ACHN (cell line): ENCODE measurements at regions not wholly inside any gene's neighbourhood (a gene's known extent, or its start where the extent isn't known, plus 50 kb on each side); places are given as distances from the start of the nearest gene placed in this dataset.
A peak's percentile ranks its signal among the peaks of the same experiment; 100 is the strongest.

Experiments used
- DNase-seq: peaks from one replicate; pipeline ENCODE4 v3.0.0-alpha.2; 2015
- in situ Hi-C: cut with HindIII; loops from 2 replicates; pipeline ENCODE4 v1.10.0; 2017; ENCODE audit warnings: low sequenced_read_pairs, low pct_ligation_motif_present, low pct_unique_long_range_greater_than_20kb

GRCh38 chr2:20553580-20553979 lies 97.3 kb downstream of the HS1BP3 start:
- DNase-seq: no peak
- in situ Hi-C loops: no loop called here

GRCh38 chr2:20555954-20556353 lies 94.9 kb downstream of the HS1BP3 start:
- no peak for DNase-seq
- in situ Hi-C loops: no loop called here

- DNase-seq: no peak
- in situ Hi-C loops: no loop called here
Observed at GRCh38 chr2:20556756-20557155, 94.1 kb downstream of the HS1BP3 start.

GRCh38 chr2:20557226-20557625 lies 93.7 kb downstream of the HS1BP3 start:
- no peak for DNase-seq
- in situ Hi-C loops: no loop called here

- no peak for DNase-seq
- in situ Hi-C loops: no loop called here
Observed at GRCh38 chr2:20557635-20558034, 93.3 kb downstream of the HS1BP3 start.

GRCh38 chr2:20558391-20559150 lies 92.3 kb downstream of the HS1BP3 start:
- in situ Hi-C loops: no loop called here

GRCh38 chr2:20559277-20559676 lies 91.6 kb downstream of the HS1BP3 start:
- in situ Hi-C loops: no loop called here
- DNase-seq: no peak

More at GRCh38 chr2:20558391-20559150, 92.3 kb downstream of the HS1BP3 start:
- DNase-seq: no peak

- no peak for DNase-seq
- in situ Hi-C loops: no loop called here
Observed at GRCh38 chr2:20560011-20560410, 90.9 kb downstream of the HS1BP3 start.

GRCh38 chr2:20560891-20561636 lies 89.8 kb downstream of the HS1BP3 start:
- in situ Hi-C loops: no loop called here
- DNase-seq: no peak

GRCh38 chr2:20561637-20562454 lies 89.1 kb downstream of the HS1BP3 start:
- DNase-seq: no peak
- in situ Hi-C loops: no loop called here

- DNase-seq: peak; percentile 21
- in situ Hi-C loops: no loop called here
Observed at GRCh38 chr2:20562540-20563225, 88.2 kb downstream of the HS1BP3 start.

- in situ Hi-C loops: no loop called here
- no peak for DNase-seq
Observed at GRCh38 chr2:20563251-20563650, 87.6 kb downstream of the HS1BP3 start.

- in situ Hi-C loops: no loop called here
- no peak for DNase-seq
Observed at GRCh38 chr2:20563833-20564232, 87.1 kb downstream of the HS1BP3 start.

GRCh38 chr2:20565101-20565622 lies 85.7 kb downstream of the HS1BP3 start:
- in situ Hi-C loops: no loop called here
- no peak for DNase-seq

GRCh38 chr2:20565623-20566236 lies 85.2 kb downstream of the HS1BP3 start:
- DNase-seq: no peak
- in situ Hi-C loops: no loop called here

- in situ Hi-C loops: no loop called here
Observed at GRCh38 chr2:20566331-20566730, 84.6 kb downstream of the HS1BP3 start.

GRCh38 chr2:20567159-20567925 lies 83.6 kb downstream of the HS1BP3 start:
- no peak for DNase-seq
- in situ Hi-C loops: no loop called here

More at GRCh38 chr2:20566331-20566730, 84.6 kb downstream of the HS1BP3 start:
- DNase-seq: no peak
